T-helper 2 cell treated with Interferon-gamma antibody and Interleukin-4, amounts not matched to agents 100 ng/mL and 5 ng/mL, for 36 hours (primary cell): ENCODE measurements at regions not wholly inside any gene's neighbourhood (a gene's known extent, or its start where the extent isn't known, plus 50 kb on each side); places are given as distances from the start of the nearest gene placed in this dataset.

ENCODE experiments used
- intact Hi-C: fragments of 100-400 bp; cut with micrococcal nuclease; formaldehyde crosslinking; loops from one replicate; pipeline ENCODE4 v1.15.1; 2023

- intact Hi-C loops, result no loop called here
Measured at GRCh38 chr2:123164216-123164615, 860.9 kb upstream of the CNTNAP5 start.

DNA sequence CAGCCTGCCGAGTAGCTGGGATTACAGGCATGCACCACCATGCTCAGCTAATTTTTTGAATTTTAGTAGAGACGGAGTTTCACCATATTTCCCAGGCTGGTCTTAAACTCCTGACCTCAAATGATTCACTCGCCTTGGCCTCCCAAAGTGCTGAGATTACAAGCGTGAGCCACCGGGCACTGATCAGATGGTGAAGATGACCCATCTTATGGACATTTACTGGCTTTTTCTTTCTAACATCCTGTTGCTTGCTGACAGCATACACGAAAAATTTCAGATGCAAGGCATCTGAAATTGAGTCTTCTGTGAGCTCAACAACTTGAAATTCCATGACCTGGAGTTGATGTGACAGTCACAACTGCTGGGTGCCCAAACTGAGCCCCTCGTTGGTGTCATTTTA lies 859.5 kb upstream of the CNTNAP5 start:
- intact Hi-C loops, result no loop called here

GRCh38 chr2:123179526-123179925 lies 845.6 kb upstream of the CNTNAP5 start:
- intact Hi-C loops, result no loop called here

DNA sequence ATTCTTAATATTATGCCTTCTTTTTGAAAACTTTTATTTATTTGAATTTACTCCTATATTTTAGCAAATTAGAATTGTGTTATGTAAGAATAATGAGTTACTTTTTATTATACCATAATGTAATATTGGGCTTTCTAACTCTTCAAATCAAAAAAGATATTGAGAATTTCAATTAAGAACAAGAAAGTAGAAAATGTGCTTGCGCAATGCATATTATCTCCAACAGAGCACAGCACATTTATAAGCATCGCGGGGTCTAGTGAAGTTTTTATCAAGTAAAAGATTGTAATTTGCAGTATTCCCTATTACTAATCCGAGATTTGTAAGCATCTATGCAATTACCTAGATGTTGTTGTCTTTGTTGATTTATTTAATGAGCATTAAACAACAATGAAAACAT lies 829.1 kb upstream of the CNTNAP5 start:
- intact Hi-C loops, result no loop called here

- intact Hi-C loops, result no loop called here
Measured at GRCh38 chr2:123200035-123200434, 825.1 kb upstream of the CNTNAP5 start.

DNA sequence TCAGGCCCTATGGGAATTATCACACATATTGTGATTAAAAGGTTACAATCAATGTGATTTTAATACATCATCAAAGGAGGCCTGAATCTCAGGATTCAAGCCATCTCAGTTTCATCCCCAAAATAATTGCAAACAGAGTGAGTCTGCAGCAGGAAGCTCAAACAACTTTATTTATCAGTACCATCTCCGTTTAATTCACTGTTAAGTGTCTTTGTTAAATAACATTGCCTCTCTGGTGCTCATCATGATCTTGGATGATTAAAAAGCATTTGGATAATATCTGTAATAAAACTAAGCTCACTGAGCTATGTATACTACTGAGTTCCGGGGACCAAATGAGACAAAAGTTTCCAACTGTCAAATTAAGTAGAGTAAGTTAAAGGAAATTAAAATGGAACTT lies 817.8 kb upstream of the CNTNAP5 start:
- intact Hi-C loops, result no loop called here

- intact Hi-C loops, result no loop called here
Measured at GRCh38 chr2:123209202-123209601, 815.9 kb upstream of the CNTNAP5 start.

DNA sequence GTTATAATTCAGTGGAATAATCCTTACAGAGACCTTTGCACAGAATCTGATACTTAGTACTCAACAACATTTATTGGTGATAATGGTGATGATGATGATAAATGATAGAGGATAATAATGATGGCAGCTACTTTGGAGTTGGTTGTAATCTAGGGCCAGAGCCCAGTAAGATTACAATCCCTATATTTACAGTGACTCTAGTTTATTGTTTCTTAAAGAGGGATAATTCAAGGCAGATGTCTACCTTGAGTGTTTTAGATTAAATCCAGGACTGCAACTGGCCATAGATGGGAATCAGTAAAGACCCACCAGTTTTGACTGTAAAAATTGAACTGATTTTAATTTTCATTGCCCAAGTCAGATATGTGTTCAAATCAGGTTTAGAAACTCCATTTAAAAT lies 813.9 kb upstream of the CNTNAP5 start:
- intact Hi-C loops, result no loop called here

DNA sequence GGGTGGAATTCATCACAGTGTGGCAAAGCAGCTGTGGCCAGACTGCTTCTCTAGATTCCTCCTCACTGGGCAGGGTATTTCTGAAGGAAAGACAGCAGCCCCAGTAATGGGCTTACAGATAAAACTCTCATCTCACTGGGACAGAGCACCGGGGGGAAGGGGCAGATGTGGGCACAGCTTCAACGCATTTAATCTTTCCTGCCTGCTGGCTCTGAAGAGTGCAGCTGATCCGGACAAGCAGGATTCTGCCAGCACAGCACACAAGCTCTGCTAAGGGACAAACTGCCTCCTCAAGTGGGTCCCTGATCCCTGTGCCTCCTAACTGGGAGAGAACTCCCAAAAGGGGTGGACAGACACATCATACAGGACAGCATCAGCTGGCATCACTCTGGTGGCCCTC lies 779.9 kb upstream of the CNTNAP5 start:
- intact Hi-C loops, result no loop called here

DNA sequence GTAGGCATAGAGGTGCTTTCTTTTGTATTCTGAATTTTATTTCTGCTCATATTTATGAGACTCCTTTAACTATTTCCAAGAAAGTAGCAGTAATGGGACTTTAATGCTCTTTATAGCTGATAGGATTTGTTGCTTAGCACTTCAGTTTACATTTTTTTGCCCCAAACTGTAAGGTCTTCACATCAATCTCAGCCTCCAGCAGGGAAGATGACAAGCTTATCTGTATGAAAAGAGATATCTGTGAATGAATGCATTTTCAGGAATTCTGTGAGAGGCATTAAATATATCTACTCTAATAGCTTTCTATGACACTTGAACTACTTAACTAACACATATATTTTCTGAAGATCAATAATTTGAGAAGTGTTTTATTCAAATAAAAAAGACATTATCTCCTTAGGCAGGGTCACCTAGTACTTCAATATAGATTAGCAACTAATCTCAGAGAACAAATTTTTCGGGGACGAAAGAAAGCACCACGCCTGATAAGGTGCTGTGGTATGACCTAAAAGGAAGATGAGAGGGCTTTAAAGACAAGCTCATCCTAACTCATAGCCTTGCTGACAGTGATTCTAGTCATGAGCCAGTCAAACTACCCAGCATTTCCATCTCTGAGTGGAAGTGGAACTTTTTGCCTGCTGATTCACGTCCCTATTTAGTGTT lies 766.1 kb upstream of the CNTNAP5 start:
- intact Hi-C loops, result no loop called here

DNA sequence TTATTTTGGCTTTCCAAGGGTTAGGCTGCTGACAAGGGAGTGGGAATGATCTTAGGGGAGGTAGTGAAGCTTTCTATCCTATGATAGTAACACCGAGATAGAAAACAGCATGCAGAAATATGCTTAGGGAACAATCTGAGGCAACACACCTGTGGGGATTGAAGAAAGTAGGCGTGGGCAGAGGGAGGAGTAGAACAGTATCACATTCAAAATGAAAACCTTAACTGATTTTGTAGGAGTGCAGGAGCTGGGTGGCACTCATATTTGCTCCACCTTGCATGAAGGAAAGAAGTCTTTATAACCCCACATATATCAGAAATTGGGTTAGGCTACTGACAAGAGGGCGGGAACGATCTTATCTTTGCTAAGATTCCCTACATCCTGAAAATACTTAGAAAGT lies 762.2 kb upstream of the CNTNAP5 start:
- intact Hi-C loops, result no loop called here

DNA sequence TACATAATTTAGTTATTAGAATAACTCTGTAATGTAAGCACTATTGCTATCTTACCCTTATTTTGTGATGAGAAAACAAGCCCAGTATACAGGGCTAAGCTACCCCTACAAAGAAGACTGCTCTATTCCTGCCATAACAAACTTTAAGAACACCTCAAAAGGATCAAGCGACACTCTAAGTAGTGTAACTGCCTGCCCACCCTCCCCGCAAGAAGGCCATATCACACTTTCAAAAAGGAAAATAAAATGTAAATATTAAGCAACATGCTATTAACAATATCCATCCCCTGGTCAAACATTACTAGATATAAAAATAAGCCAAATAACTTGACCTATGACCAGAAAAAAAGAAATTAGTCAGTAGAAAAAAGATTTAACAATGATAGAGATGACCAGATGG lies 741.7 kb upstream of the CNTNAP5 start:
- intact Hi-C loops, result no loop called here

DNA sequence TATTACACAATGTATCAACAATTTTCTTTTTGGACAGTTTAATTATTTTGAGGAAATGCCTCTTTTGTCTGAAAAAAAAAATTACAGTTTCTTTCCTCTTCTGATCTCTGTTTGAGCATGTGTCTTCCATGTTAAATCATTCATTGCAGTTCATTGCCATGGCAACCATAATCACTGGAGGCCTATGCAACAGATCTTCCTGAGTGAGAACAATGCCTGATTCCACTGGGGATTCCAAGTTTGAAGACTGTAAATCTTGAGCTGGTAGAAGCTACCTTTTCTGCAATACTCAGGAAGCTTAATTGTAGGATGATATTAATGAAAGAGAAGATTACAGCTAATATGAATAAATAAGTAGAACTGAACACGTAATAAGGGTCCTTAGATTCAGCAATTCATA lies 721.4 kb upstream of the CNTNAP5 start:
- intact Hi-C loops, result no loop called here
